ENCODE measurements at regions not wholly inside any gene's neighbourhood (a gene's known extent, or its start where the extent isn't known, plus 50 kb on each side); places are given as distances from the start of the nearest gene placed in this dataset.

DNA sequence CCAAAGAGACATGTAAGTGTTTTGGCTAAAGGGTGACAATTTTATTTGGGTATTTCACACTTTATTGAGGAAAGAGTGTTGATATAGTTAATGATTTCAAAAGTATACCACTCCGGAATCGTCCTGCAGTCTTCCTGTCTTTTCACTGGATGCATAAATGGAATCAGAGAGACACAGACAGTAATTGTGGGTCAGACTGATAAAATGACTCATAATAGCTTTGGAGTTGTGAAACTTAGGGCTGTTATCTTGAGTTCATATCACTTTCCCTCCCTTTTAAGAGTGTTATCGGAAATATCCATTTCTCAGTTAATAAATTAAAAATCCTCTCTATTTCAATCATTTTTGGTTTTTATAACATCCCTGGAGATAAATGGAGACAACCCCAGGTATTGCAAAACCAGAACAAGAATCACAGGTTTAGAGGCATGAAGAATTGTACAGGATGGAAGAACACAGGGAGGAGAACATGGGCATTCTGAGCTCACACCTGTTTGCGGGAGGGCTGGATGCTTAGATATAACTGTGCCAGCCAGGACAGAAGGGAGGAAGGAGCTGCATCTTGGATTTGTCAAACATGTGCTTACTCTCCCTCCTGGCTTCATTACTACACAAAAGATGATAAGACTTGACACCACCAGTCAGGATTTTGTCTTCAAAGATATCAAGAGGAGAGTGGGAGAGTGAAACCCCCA is 185.4 kb downstream of the LMO4 start:
- H3K4me3 ChIP-seq (ENCODE audit: low read depth in 1 of 2, low read length in 2 of 2) = no peak overlapping the region
- peaks cover 0 to 2% of the 10 kb centered on the region in 2 donors for H3K9me3 ChIP-seq (ENCODE audit: control insufficient read depth in 2 of 2, insufficient read depth in 1 of 2, low read depth in 1 of 2, low read length in 1 of 2)
- no peak overlapping the region for H3K27ac ChIP-seq (ENCODE audit: low read depth in 2 of 2, low read length in 1 of 2)
- no peaks in the 10 kb centered on the region for H3K27me3 ChIP-seq (ENCODE audit: control insufficient read depth in 1 of 2, insufficient read depth in 2 of 2, low read length in 2 of 2)
- H3K4me1 ChIP-seq (ENCODE audit: control insufficient read depth in 2 of 2, insufficient read depth in 2 of 2, low read length in 1 of 2) = peaks cover 0 to 3% of the 10 kb centered on the region in 2 donors
- WGBS, 2 donors = 46 to 63% methylated on average over 4 of the region's 4 CpGs
- H3K36me3 ChIP-seq (ENCODE audit: control insufficient read depth in 2 of 2, insufficient read depth in 2 of 2, low read length in 1 of 2) = no peaks in the 10 kb centered on the region

DNA sequence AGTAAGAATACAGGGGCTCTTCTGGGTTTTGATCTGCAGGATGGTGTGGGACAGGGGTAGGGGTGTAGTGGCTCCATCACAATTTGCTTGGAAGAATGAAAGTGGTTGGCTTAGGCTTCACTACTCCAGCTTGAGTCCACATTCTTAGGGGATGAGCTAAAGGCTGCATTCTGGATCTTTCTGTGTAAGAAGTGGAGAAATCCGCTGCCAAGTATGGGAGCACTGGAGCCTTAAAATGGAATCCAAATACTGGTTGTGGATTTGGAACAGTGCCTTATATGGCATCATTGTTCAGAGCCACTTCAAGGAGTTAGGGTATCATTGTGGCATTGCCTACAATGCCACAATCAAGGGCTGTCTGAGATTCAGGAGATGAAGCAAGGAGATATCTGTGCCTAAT is 187.1 kb downstream of the LMO4 start:
- 76 to 79% methylated on average over 1 of the region's 1 CpG for WGBS, 2 donors

DNA sequence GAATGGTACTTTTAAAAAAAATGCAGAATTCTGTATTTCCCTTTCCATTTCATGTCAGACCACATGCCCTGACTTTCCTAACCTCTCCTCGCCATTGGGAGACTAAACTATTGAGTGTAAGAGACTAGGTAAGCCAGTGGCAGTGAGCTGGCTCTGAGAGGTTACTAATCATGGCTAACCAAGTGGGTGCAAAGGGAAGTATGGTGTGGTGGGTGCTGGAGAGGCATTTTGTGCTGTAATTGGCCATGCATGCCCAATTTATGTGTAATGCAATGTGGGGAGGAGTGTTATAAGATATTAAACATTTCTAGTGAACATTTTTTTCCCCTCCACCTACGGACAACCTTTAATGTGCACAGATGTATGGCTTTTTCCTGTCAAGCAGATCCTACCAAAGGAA is 190.1 kb downstream of the LMO4 start:
- H3K4me1 ChIP-seq (ENCODE audit: control insufficient read depth in 2 of 2, insufficient read depth in 2 of 2, low read length in 1 of 2) = no peaks in the 10 kb centered on the region
- WGBS, 2 donors = 82 to 86% methylated on average over 2 of the region's 2 CpGs
- H3K4me3 ChIP-seq (ENCODE audit: low read depth in 1 of 2, low read length in 2 of 2) = no peak overlapping the region
- H3K36me3 ChIP-seq (ENCODE audit: control insufficient read depth in 2 of 2, insufficient read depth in 2 of 2, low read length in 1 of 2) = no peaks in the 10 kb centered on the region
- H3K9me3 ChIP-seq (ENCODE audit: control insufficient read depth in 2 of 2, insufficient read depth in 1 of 2, low read depth in 1 of 2, low read length in 1 of 2) = peaks cover 0 to 2% of the 10 kb centered on the region in 2 donors
- no peaks in the 10 kb centered on the region for H3K27me3 ChIP-seq (ENCODE audit: control insufficient read depth in 1 of 2, insufficient read depth in 2 of 2, low read length in 2 of 2)
- no peak overlapping the region for H3K27ac ChIP-seq (ENCODE audit: low read depth in 2 of 2, low read length in 1 of 2)

More for the DNA sequence above, 187.1 kb downstream of the LMO4 start:
- Histone ChIP-seq H3K4me3 (ENCODE audit: low read depth in 1 of 2, low read length in 2 of 2) (no peak overlapping the region), H3K9me3 (ENCODE audit: control insufficient read depth in 2 of 2, insufficient read depth in 1 of 2, low read depth in 1 of 2, low read length in 1 of 2) (peaks cover 0 to 2% of the 10 kb centered on the region in 2 donors), H3K4me1 (ENCODE audit: control insufficient read depth in 2 of 2, insufficient read depth in 2 of 2, low read length in 1 of 2) (peaks cover 0 to 3% of the 10 kb centered on the region in 2 donors), H3K27ac (ENCODE audit: low read depth in 2 of 2, low read length in 1 of 2) (no peak overlapping the region), H3K27me3 (ENCODE audit: control insufficient read depth in 1 of 2, insufficient read depth in 2 of 2, low read length in 2 of 2) (no peaks in the 10 kb centered on the region), H3K36me3 (ENCODE audit: control insufficient read depth in 2 of 2, insufficient read depth in 2 of 2, low read length in 1 of 2) (no peaks in the 10 kb centered on the region)

DNA sequence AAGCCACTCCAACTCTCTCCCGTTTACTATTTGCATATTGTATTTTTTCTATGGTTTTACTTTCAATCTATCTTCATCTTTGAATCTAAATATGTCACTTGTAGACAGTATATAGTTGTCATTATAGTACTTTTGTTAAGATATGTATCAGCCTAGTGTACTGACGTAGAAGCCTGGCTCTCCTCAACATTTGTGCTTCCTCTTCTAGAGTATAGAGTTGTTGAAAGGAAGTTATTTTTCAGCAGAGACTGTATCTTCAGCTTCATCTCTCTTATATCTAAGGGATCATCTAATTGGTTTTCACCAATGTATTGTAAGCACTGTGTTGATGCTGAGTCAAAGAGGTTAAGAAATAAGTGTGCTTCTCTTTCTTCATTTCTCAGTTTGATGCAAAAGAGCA is 192.8 kb downstream of the LMO4 start:
- WGBS, 2 donors = 84 to 89% methylated on average over 2 of the region's 2 CpGs
- Histone ChIP-seq H3K36me3 (ENCODE audit: control insufficient read depth in 2 of 2, insufficient read depth in 2 of 2, low read length in 1 of 2) (no peaks in the 10 kb centered on the region), H3K27ac (ENCODE audit: low read depth in 2 of 2, low read length in 1 of 2) (no peak overlapping the region), H3K4me3 (ENCODE audit: low read depth in 1 of 2, low read length in 2 of 2) (no peak overlapping the region), H3K4me1 (ENCODE audit: control insufficient read depth in 2 of 2, insufficient read depth in 2 of 2, low read length in 1 of 2) (no peaks in the 10 kb centered on the region), H3K27me3 (ENCODE audit: control insufficient read depth in 1 of 2, insufficient read depth in 2 of 2, low read length in 2 of 2) (no peaks in the 10 kb centered on the region), H3K9me3 (ENCODE audit: control insufficient read depth in 2 of 2, insufficient read depth in 1 of 2, low read depth in 1 of 2, low read length in 1 of 2) (peaks cover 0 to 2% of the 10 kb centered on the region in 2 donors)

DNA sequence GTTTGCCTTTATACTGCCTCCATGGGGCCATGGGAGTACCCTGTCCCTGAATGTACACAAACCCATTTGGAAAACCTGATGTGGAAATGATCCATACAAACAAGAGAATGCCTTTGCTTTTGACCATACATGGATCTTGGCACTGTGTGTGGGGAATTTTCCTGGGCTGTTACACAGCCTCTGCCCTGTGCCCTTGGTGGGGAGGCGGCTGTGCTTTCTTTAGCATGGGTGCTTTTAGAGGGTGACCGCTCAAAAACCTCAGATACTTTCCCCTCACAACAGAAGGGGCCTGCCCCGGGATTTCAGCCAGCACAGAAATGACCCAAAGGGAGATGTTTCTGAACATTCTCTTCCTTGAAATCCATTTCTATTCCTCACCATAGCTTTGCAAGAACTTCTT is 194.8 kb downstream of the LMO4 start:
- Histone ChIP-seq H3K4me1 (ENCODE audit: control insufficient read depth in 2 of 2, insufficient read depth in 2 of 2, low read length in 1 of 2) (no peaks in the 10 kb centered on the region), H3K4me3 (ENCODE audit: low read depth in 1 of 2, low read length in 2 of 2) (no peak overlapping the region), H3K27me3 (ENCODE audit: control insufficient read depth in 1 of 2, insufficient read depth in 2 of 2, low read length in 2 of 2) (no peaks in the 10 kb centered on the region), H3K36me3 (ENCODE audit: control insufficient read depth in 2 of 2, insufficient read depth in 2 of 2, low read length in 1 of 2) (no peaks in the 10 kb centered on the region), H3K9me3 (ENCODE audit: control insufficient read depth in 2 of 2, insufficient read depth in 1 of 2, low read depth in 1 of 2, low read length in 1 of 2) (peaks cover 0 to 2% of the 10 kb centered on the region in 2 donors), H3K27ac (ENCODE audit: low read depth in 2 of 2, low read length in 1 of 2) (peak overlapping the region; percentile 8 to 28)
- WGBS, 2 donors = 60 to 61% methylated on average over 3 of the region's 3 CpGs

DNA sequence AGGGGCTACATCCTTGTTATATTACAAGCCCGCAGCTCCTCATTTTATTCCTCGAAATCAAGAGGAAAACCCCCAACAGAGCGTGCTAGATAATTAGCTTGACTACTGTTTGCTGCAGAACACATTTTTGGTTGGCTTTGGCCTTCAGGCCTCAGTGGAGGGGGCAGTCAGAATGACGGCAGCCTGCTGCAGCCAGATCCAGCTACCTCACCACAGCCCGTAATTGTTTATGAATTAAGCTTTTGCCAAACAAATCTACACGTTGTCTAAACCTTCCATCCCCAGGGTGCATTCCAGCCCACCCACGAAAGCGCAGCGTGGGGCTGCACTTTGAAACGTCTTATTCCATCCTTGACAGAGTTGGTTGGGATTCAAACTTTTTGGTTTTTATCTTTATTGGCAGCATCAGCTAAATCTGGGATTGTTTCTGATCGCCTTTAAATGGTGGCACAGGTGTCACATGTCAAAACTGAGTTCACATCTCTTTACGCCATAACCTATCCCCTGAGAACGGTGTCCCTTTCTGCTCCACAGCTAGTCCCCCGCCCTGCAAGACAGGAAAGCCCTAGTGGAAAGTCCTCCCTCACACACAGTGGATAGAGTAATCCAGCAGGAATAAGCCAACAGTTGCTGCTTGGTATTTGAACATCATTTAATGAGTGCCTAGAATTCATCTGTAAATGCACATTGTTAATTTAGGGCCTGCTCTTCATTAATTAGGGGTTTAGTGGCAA is 195.5 kb downstream of the LMO4 start:
- Histone ChIP-seq H3K27me3 (ENCODE audit: control insufficient read depth in 1 of 2, insufficient read depth in 2 of 2, low read length in 2 of 2) (no peaks in the 10 kb centered on the region), H3K9me3 (ENCODE audit: control insufficient read depth in 2 of 2, insufficient read depth in 1 of 2, low read depth in 1 of 2, low read length in 1 of 2) (no peaks in the 10 kb centered on the region), H3K4me3 (ENCODE audit: low read depth in 1 of 2, low read length in 2 of 2) (no peak overlapping the region), H3K4me1 (ENCODE audit: control insufficient read depth in 2 of 2, insufficient read depth in 2 of 2, low read length in 1 of 2) (no peaks in the 10 kb centered on the region), H3K36me3 (ENCODE audit: control insufficient read depth in 2 of 2, insufficient read depth in 2 of 2, low read length in 1 of 2) (no peaks in the 10 kb centered on the region), H3K27ac (ENCODE audit: low read depth in 2 of 2, low read length in 1 of 2) (peak overlapping the region in 1 of 2 donors; percentile 51)
- 59 to 72% methylated on average over 14 of the region's 14 CpGs for WGBS, 2 donors

DNA sequence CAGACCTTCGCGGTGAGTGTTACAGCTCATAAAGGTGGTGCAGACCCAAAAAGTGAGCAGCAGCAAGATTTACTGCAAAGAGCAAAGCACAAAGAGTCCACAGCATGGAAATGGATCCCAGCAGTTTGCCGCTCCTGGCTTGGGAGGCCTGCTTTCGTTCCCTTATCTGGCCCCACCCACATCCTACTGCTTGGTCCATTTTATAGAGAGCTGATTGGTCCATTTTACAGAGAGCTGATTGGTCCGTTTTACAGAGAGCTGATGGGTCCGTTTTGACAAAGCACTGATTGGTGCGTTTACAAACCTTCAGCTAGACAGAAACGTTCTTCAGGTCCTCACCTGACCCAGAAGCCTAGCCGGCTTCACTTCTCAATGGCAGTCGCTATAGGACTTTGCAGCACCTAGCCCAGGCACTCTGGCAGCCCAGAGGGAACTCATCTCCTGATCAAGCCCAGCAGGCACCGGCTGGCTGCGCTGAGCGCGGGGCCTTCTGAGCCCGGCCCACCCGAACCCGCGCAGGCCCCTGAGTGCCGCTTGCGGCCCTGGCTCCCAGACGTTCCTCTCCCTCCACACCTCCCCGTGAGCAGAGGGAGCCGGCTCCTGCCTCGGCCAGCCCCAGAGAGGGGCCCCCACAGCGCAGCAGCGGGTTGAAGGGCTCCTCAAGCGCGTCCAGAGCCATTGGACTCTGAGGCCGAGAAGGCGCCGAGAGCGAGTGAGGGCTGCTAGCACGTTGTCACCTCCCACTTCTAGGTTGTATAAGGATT is 200.3 kb downstream of the LMO4 start:
- H3K27ac ChIP-seq (ENCODE audit: low read depth in 2 of 2, low read length in 1 of 2) = no peak overlapping the region
- no peaks in the 10 kb centered on the region for H3K9me3 ChIP-seq (ENCODE audit: control insufficient read depth in 2 of 2, insufficient read depth in 1 of 2, low read depth in 1 of 2, low read length in 1 of 2)
- no peaks in the 10 kb centered on the region for H3K36me3 ChIP-seq (ENCODE audit: control insufficient read depth in 2 of 2, insufficient read depth in 2 of 2, low read length in 1 of 2)
- H3K4me3 ChIP-seq (ENCODE audit: low read depth in 1 of 2, low read length in 2 of 2) = no peak overlapping the region
- no peaks in the 10 kb centered on the region for H3K27me3 ChIP-seq (ENCODE audit: control insufficient read depth in 1 of 2, insufficient read depth in 2 of 2, low read length in 2 of 2)
- 93 to 95% methylated on average over 33 of the region's 33 CpGs for WGBS, 2 donors
- no peaks in the 10 kb centered on the region for H3K4me1 ChIP-seq (ENCODE audit: control insufficient read depth in 2 of 2, insufficient read depth in 2 of 2, low read length in 1 of 2)

DNA sequence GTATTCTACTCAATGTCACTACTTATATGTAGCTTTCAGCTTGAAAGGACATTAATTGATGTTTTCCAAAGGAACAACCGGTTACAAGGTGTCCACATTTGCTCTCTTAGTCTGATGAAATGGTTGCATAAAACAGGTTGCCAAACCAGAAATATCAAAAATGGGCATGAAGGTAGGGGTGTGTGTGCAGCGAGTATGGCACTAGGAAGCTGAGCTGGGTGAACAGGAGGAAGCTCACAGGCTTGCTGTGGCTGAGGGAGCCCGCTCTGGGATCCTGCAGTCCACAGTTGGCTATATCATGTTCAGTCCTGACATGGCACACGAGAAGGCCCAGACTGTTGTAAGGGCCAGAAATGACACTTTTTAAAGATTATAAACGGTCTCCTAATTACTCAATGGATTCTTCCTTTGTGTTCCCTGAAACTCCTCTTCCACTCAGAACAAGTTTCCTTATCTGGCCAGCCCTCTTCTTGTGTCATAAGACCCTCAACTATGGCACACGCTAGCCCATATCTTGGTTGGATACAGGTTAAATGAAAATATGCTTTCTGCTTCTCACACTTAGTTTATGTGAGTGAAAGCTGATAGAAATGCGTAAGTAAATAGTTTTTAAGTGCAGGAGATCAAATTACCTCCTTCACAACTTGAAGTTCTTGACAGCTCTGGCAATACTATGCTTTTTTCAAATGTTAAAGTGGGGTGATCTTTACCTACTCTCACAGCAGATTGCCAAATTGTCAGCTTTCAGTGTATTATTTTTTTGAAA is 201.5 kb downstream of the LMO4 start:
- no peaks in the 10 kb centered on the region for H3K9me3 ChIP-seq (ENCODE audit: control insufficient read depth in 2 of 2, insufficient read depth in 1 of 2, low read depth in 1 of 2, low read length in 1 of 2)
- H3K27ac ChIP-seq (ENCODE audit: low read depth in 2 of 2, low read length in 1 of 2) = no peak overlapping the region
- H3K36me3 ChIP-seq (ENCODE audit: control insufficient read depth in 2 of 2, insufficient read depth in 2 of 2, low read length in 1 of 2) = no peaks in the 10 kb centered on the region
- 70 to 75% methylated on average over 7 of the region's 7 CpGs for WGBS, 2 donors
- H3K4me1 ChIP-seq (ENCODE audit: control insufficient read depth in 2 of 2, insufficient read depth in 2 of 2, low read length in 1 of 2) = no peaks in the 10 kb centered on the region
- H3K4me3 ChIP-seq (ENCODE audit: low read depth in 1 of 2, low read length in 2 of 2) = no peak overlapping the region
- no peaks in the 10 kb centered on the region for H3K27me3 ChIP-seq (ENCODE audit: control insufficient read depth in 1 of 2, insufficient read depth in 2 of 2, low read length in 2 of 2)

DNA sequence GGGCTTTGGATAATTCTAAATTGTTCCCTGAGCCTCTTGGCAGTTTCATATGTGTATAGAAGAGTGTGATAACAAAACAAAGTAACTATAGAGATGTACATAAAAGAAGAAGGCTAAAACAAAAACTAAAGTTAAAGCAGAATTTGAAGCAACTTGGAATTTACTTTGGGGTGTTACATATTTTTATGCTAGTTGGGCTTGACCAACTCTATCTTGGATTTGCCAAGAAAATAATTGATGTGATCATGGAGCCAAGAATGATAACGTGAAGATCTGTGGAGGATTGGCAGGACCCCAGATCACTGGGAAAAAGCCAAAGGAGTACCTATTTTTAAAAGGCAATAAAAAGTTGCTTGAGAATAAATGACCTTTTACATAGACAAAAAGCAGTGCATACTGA is 206.9 kb downstream of the LMO4 start:
- no peak overlapping the region for H3K4me3 ChIP-seq (ENCODE audit: low read depth in 1 of 2, low read length in 2 of 2)
- H3K4me1 ChIP-seq (ENCODE audit: control insufficient read depth in 2 of 2, insufficient read depth in 2 of 2, low read length in 1 of 2) = no peaks in the 10 kb centered on the region
- H3K9me3 ChIP-seq (ENCODE audit: control insufficient read depth in 2 of 2, insufficient read depth in 1 of 2, low read depth in 1 of 2, low read length in 1 of 2) = peaks cover 0 to 3% of the 10 kb centered on the region in 2 donors
- WGBS, 2 donors = 8 to 21% methylated on average over 1 of the region's 1 CpG
- peaks cover 0 to 3% of the 10 kb centered on the region in 2 donors for H3K27me3 ChIP-seq (ENCODE audit: control insufficient read depth in 1 of 2, insufficient read depth in 2 of 2, low read length in 2 of 2)
- no peaks in the 10 kb centered on the region for H3K36me3 ChIP-seq (ENCODE audit: control insufficient read depth in 2 of 2, insufficient read depth in 2 of 2, low read length in 1 of 2)
- no peak overlapping the region for H3K27ac ChIP-seq (ENCODE audit: low read depth in 2 of 2, low read length in 1 of 2)

All from esophagus (tissue), 2 donors.